NCI-H2171 (cell line): ENCODE measurements at regions not wholly inside any gene's neighbourhood (a gene's known extent, or its start where the extent isn't known, plus 50 kb on each side); places are given as distances from the start of the nearest gene placed in this dataset.
"Not testable (repeated sequence)": the region's sequence is repeated elsewhere in the genome, so short reads cannot be mapped to it uniquely, and the experiment has no call there.

Experiments
- DNase-seq: peaks from one replicate; lab custom pipeline; 2025; lab: John Stamatoyannopoulos, UW

DNA sequence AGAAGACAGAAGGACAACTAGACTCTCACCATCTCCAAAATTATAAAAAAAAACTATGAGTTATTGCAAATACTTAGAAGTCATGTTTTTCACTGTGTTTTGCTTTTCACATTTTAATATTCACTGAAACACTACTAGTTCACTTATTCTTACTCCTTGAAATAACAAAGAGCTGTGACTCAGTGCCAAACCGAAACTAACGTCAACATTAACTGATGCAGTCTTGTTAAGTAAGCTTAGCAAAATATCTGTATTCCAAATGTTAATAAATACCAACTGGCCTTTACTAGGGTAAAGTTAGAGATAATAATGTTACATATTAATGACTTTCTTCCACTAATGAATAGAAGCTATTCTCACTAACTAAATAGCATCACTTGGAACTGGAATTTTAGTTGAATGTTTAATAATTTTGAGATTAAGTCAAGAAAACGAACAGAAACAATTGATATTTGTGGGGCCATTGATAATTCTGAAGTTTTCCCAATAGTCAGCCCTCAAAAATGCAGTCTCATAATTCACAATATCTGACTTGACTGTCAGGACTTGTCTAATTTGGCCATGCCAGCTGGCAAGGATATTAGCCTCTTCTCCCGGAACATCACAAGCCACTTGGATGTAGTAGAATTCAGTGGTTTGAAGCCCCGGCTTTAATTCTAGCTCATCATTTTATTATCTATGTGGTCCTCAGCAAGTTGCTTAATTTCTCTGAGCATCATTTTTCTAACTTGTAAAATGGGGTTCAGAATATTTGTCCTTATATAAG lies 230.1 kb upstream of the DDI1 start:
- DNase-seq, result no peak

DNA sequence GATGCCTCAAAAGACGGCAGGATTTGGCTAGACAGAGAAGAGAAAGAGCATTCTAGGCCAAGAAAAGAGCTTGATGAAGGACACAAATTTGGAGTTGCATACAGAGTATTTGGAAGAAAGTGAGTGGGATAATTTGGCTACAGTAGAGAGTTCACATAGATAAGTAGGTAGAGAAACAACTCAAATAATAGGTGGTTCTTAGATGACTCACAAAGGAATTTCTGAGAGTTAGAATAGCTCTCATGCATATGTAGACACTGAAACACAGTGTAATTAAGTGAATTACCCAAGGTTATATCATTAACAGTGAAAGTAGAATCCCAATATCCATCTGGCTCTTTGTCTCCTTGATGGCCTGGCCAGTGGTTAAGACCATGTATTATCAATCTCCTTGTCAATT lies 228.6 kb upstream of the DDI1 start:
- no peak for DNase-seq

DNA sequence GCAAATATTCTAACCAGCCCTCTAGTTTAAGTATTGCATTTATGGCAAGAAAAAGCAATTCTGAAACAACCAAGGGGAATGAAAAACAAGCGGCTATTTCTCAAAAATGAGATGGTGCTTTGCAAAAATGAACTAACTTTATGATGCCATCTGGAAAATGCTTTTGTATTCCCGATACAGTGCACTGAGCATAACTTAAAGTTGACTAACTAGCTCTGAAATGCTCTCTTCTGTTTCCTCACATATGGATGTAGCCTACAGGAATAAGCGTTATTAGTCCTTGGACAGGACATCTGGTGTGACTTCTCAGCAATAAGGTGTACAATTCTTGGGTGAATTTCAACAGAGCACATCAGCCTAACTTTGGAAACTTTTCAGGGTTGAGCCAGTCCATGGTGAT lies 228.2 kb upstream of the DDI1 start:
- DNase-seq, result no peak

DNA sequence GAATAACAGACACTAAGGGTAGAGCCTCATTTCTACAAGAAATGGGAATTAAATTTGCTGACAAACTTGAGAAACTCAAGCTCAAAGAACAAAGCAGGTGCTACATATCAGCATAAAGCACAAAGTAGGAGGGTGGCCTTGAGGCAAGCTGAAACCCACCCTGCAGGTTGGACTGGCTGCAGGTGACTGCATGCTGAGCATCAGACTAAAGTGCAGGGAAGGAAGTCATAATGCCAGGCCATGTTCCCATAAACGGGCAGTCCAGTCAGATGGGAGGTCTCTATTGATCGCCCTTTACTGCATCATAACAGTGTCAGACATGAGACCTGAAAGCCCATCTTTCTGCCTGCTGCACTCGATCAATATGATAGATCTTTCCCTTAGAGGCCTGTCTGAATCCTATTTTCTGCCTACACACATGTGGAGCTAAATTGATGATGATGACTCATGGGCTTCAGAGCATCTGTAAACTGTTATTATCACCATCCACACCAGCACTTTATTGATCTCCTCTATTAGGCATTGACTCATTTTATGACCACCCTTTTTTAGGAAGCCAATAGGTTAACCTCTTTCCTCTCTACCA lies 224.5 kb upstream of the DDI1 start:
- DNase-seq, result no peak

DNA sequence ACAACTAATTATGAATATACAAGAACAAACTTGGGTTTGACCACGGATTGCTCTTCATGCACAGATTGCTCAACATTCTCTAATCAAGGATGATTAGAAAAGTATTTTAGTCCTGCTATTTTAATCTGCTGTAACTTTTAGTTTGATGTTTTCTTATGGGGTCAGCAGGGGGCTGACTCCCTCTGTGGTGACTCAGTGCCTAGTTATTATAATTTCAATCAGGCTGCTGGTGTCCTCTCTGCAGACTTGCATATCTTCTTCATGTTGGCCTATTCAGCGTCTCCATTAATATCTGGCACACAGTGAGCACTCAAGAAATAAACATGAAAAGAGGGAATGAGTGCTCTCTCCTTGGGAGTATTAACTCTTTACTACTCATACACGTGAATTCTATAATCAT lies 223.8 kb upstream of the DDI1 start:
- no peak for DNase-seq

DNA sequence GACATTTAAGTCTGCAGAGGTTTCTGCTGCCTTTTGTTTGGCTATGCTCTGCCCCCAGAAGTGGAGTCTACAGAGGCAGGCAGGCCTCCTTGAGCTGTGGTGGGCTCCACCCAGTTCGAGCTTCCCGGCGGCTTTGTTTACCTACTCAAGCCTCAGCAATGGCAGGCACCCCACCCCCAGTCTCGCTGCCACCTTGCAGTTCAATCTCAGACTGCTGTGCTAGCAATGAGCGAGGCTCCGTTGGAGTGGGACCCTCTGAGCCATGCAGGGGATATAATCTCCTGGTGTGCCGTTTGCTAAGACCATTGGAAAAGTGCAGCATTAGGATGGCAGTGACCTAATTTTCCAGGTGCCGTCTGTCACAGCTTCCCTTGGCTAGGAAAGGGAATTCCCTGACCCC lies 216.1 kb upstream of the DDI1 start:
- DNase-seq, result not testable (repeated sequence)

DNA sequence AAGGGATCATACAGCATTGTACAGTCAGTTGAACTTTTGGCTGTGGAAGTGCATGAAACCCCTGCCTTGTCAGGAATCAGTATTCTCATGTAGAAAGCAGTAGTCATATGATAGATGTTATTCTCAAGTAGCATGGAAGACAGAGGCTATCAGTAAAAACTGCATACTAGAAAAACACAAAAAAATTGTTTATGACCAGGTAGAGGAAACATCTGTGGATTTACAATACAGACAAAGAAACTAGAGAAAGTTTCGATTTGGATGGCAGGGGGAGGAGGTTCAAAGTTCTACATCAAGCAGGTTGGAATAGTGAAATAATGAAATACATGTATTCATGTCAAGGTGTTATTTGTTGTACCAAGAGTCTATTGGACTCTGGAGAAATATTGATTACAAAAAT lies 212.3 kb upstream of the DDI1 start:
- no peak for DNase-seq

DNA sequence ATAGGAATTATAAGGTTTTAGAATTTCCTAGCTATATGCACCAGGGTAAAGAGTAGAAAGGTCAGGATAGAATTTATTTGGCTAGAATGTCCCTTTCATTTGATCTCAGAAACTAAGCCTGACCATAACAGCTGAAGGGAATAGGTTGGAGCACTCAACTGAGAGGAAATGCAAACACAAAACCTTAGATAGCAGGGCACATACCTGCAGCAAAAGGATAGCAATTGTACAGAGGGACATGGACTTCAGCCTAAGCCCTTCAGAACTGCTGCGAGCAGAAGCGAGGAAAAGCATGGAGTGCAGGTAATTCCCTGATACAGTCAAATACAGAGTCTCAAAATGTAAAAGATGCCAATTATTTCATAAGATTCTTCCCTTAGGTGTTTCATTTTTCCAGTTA lies 211.0 kb upstream of the DDI1 start:
- no peak for DNase-seq

DNA sequence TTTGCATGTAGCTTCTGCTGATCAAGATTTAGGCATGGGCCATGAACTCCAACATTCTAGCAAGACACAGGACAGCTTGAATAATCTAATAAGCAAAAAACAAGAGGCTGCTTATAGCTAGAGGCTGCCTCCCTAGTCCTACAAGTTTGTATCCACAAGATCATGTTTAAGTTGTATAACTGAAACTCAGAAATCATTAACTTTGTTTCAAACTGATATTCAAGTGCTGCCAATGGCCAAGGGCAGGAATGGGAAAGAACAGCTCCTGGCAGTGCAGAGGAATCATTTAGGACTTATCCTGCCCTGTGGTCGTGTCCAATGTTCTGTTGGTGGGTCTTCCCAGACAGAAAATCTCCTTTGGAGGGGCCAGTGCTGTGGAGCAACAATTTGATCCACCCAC lies 209.6 kb upstream of the DDI1 start:
- no peak for DNase-seq

DNA sequence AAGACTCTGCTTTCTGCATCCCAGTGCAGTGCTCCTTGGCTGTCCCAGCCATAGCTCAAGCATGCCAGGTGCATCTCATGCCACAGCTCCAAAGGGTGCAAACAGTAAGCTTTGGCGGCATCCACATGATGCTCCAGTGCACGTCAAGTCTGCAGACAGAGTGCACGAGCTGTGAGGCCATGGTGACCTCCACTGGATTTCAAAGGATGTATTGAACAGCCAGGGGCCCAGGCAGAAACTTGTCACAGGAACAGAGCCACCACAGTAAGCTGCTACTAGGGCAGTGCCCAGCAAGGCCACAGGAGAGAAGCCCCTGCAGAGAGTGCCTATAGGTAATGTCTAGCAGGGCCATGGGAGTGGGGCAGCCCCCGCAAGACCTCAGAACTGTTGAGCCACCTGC lies 206.8 kb upstream of the DDI1 start:
- no peak for DNase-seq

DNA sequence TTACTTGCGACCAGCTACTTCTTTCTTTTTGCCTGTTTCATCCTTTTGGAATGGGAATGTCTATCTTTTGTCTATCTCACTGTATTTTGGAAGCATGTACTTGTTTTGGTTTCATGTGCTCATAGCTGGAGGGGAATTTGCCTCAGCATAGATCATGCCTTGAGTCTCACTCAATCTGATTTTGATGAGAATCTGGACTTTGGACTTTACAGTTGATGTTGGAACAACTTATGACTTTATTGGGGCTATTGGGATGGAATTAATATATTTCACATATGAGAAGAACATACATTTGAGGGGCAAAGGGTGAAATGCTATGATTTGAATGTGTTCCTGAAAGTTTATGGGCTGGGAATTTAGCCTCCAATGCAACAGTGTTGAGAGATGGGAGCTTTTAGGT lies 206.2 kb upstream of the DDI1 start:
- DNase-seq, result no peak

DNA sequence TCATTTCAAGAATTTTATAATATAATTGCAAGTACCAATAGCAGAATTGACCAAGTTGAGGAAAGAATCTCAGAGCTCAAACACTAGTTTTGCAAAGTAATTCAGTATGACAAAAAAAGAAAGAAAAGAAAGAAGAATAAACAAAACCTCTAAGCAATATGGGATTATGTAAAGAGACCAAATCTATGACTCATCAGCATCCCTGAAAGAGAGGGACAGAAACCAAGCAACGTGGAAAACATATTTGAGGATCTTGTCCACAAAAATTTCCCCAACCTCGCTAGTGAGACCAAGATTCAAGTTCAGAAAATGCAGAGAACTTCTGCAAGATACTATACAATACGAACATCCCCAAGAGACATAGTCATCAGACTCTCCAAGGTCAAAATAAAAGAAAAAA lies 203.7 kb upstream of the DDI1 start:
- DNase-seq, result no peak

DNA sequence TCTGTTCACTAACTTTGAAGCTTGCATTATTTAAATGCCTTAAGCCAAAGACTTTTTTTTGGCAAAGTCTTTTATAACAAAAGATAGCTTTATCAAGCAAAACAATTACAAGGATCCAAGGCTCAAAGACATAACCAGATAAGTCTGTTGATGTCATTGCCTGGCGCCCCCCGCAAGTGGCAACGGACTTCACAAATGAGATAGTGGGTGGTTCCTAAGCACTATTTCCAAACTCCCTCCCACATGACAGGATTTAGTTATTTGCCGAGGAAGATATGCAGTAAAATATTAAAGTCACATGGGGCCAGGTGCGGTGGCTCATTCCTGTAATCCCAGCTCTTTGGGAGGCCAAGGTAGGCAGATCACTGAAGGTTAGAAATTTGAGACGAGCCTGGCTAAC lies 194.2 kb upstream of the DDI1 start:
- DNase-seq, result no peak

DNA sequence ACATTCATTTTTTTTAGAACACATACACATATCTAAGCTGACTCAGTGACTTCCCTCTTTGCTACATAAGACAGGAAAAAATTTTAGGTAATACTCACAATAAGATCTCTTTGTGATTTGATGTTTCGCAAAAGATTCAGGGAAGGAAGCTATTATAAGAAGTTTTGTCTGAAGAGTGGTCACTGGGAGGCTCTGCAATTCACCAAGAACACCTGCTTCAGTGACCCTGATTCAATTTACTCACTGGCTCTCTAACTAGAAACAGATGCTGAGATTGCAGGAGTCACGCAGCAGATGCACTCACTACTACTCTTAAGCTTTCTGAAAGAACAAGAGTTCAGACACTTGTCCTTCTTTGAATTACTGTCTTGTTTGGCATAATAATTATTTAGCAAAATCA lies 193.6 kb upstream of the DDI1 start:
- DNase-seq, result no peak

DNA sequence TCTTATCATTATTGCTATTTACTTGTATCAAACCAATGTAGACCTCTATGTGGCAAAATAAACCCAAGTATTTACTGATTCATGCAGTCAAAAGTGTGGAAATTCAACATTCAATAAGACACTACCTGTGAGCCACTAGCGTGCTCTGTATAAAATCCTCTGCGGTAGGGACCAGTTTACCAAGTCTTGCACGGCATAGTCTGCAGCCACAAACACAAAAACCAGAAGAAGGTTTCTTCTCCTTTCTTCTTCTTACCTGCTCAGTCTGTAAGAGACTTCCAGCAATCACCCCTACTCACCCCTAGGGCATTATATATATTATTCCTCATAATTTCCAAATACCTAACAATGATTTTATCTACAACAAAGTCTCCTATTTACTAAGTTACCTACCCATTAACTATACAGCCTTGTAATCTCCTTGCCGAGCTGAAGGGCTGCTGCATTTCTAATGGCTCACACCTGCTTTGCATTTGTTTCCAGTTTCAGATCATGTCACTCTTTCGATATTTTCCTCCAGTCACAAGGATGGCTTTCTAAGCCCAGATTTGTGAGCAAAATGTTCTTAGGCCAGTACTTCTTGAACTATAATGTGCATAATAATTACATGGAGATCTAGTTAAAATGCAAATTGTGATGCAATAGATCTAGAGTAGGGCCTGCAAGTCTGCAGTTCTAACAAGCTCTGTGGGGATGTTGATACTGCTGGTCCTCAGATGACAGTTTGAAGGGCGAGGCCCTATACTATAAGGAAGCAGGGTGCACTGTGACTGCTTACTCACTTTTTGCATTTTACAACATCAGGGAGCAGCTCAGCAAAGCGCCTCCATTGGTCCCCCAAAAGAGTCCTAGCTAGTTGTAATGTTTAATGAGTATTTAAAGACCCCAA lies 191.9 kb upstream of the DDI1 start:
- no peak for DNase-seq

DNA sequence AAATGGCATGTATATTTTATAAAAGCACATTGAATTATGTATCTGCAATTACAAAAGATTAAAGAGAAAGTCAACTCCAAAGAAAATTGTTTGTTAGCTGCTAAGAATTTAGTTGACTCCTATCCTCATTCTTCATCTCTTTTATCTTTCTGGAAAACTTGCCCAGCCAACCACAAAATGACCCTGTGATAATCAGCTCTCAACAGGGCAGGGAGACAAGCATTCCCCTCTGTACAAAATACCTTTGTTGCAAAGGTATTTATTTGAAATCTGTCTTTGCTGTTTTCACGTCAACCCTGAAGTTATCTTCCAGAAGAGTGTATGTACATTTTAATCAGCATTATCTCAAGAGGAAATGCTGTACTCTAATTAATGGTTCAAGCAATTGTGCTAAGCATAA lies 191.1 kb upstream of the DDI1 start:
- no peak for DNase-seq

DNA sequence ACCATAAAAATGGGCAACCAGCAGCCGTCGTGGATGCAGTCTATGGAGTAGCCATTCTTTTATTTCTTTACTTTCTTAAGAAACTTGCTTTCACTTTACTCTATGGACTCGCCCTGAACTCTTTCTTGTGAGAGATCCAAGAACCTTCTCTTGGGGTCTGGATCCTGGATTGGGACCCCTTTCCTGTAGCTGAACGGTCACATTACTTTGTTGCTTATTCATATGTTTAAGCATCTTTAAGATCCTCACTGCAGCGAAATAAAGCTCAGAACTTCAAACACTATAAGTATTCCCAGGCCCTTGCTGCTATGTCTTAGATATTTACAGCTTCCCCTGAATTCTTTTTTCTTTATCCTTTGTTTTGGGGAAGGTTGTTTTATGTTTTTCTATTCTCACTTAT lies 187.8 kb upstream of the DDI1 start:
- no peak for DNase-seq

DNA sequence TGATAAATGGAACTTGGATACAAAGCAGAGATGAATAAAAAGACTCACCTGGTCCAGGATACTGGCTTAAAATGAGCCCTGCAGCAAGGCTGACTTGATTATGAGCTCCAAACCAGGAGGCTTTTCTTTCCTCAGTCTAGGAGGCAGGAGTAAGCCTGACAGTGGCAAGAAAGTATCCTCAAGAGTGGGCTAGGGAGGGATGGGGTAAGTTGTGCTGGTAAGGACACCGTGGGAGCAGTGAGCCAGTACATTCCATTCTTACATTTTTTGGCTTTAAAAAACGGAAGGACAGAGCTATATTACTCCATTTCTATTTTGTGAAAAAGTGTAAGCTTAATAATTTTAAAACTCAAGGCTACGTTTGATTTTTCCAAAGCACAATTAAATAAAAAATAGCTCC lies 187.1 kb upstream of the DDI1 start:
- DNase-seq, result no peak

DNA sequence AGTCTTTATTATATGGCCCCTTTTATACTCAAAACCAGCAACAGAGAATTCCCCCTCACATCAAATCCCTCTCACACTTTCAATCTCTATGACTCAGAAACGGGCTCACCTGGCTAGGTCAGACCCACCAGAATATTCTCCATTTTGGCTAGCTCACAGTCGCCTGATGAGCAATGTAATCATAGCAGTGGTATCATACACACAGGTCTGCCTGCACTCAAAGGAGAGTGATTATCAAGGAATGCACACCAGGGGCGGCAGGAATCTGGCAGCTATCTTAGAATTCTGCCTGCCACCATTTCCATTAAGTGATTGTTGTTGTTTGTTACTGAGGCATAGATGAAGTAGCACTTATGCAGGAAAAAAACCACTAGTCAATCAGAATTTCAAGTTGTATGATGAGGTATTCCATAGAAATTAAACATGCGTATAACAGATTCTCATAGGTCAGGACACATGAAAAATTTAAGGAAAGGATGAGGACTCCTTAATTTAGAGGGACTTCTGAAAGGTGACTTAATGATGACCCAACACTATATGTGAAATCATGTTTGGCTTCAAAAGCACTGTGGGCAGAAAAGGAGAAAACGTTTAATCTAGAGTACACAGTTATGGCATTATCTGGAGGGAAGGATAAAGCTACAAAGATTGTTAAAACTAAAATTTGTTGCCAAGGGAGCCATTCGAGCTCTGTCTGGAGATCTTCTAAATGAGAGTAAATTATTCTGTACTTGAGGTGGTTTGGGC lies 185.8 kb upstream of the DDI1 start:
- no peak for DNase-seq

DNA sequence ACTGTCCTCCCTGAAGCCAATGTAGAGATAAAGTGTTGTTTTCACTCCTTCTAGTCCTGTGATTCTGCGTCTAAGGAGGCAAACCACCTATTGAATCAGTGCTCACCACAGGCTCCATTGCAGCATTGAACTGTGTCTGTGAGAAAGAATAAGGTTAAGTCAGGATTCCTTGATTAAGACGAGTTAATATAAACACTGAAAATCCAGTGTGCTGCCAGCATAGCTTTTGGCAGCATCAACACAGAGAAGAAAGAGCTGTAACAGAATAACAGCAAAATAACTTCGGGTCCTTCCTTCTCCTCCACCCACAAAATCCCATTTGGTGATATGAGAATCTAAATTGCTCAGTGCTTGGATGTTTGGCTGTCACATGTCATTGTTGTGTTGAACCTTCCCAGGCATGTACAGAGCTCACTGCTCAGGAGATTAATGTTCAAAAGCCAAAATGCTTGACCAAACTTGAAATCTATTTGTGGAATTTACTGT lies 185.2 kb upstream of the DDI1 start:
- no peak for DNase-seq
